OCI-LY3 (cell line): ENCODE measurements at regions not wholly inside any gene's neighbourhood (a gene's known extent, or its start where the extent isn't known, plus 50 kb on each side); places are given as distances from the start of the nearest gene placed in this dataset.
"Not testable (repeated sequence)": the region's sequence is repeated elsewhere in the genome, so short reads cannot be mapped to it uniquely, and the experiment has no call there.

Experiments used
- EZH2phosphoT487 ChIP-seq: fragments of 200-600 bp; shearing (Covaris generic); IDR thresholded peaks from 2 replicates; pipeline ENCODE4 v1.6.1; 2018; ENCODE audit warnings: antibody characterized with exemption, mixed run types, low read depth
- TF ChIP-seq, protein P1 (sequence below): fragments of 200-600, 300-600 bp; sonication (generic); IDR thresholded peaks from 2 replicates; pipeline ENCODE4 v1.5.1; 2014; ENCODE audit warnings: antibody characterized with exemption, low read length, low read depth

DNA sequence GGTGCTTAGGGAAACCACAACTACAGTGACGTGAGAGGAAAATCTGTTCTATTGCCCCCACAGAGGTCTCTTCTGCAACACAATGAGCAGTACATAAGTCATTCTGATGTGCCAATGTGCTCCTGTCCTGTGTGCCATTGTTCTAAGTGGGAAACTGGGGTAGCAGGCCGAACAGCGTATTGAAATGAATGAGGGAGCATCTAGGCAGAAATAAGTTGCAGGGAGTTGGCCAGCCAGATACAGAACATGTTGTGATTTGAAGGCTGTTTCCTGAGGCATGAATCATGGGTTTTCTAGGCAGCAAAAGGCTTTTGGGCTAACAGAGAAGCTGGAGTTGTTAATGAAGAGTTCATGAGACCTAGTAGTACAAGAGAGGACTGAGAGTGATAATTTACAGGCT lies 122.5 kb downstream of the OR4F15 start:
- TF ChIP-seq, protein P1, sequence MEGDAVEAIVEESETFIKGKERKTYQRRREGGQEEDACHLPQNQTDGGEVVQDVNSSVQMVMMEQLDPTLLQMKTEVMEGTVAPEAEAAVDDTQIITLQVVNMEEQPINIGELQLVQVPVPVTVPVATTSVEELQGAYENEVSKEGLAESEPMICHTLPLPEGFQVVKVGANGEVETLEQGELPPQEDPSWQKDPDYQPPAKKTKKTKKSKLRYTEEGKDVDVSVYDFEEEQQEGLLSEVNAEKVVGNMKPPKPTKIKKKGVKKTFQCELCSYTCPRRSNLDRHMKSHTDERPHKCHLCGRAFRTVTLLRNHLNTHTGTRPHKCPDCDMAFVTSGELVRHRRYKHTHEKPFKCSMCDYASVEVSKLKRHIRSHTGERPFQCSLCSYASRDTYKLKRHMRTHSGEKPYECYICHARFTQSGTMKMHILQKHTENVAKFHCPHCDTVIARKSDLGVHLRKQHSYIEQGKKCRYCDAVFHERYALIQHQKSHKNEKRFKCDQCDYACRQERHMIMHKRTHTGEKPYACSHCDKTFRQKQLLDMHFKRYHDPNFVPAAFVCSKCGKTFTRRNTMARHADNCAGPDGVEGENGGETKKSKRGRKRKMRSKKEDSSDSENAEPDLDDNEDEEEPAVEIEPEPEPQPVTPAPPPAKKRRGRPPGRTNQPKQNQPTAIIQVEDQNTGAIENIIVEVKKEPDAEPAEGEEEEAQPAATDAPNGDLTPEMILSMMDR, result not testable (repeated sequence)
- not testable (repeated sequence) for TF ChIP-seq EZH2phosphoT487
